HepG2 (cell line): ENCODE measurements at regions not wholly inside any gene's neighbourhood (a gene's known extent, or its start where the extent isn't known, plus 50 kb on each side); places are given as distances from the start of the nearest gene placed in this dataset.

Source experiments
- ATAC-seq: fragments of 200-7000 bp; cut with Tn5 transposase; 3 replicates; pipeline ENCODE4 v1.9.1; 2020; ENCODE audit warnings: mild to moderate bottlenecking, moderate library complexity
- BruUV-seq: library from RNA; stranded (reverse); fragments of 400-500 nt; replicated peaks from 2 replicates; lab custom pipeline; 2021; lab: Mats Ljungman, UMichigan
- CTCF ChIA-PET: fragments of 300-600 bp; formaldehyde crosslinking; extraction: SDS; loops from one replicate; lab custom pipeline; 2021; ENCODE audit warnings: low total read pairs, inconsistent platforms, low intra/inter-chr PET ratio; lab: Yijun Ruan, JAX
- POLR2A ChIA-PET: fragments of 350-600 bp; sonication (Branson Sonifier 250); formaldehyde crosslinking; loops from one replicate; lab custom pipeline; 2020; ENCODE audit warnings: antibody characterized with exemption, inconsistent platforms; lab: Yijun Ruan, JAX
- DNase-seq: peaks from one replicate; pipeline ENCODE4 v3.0.0-alpha.2; 2015; ENCODE audit warnings: low spot score
- FAIRE-seq: peaks from 3 replicates; lab custom pipeline; 2011; peaks lifted over from hg19 to GRCh38; lab: Jason Lieb, UNC
- H2AFZ ChIP-seq: one replicate; pipeline ENCODE4 v1.6.1; 2011; ENCODE audit warnings: low read length, inconsistent platforms
- H3K27ac ChIP-seq: fragments of 300-600 bp; 3 replicates; pipeline ENCODE4 v1.8.0; 2011; ENCODE audit warnings: mixed run types, mild to moderate bottlenecking, mixed read lengths, low read length, inconsistent platforms; ENCODE audit not compliant: insufficient read depth; ENCODE audit errors: extremely low read length
- H3K27me3 ChIP-seq, 2 experiments: fragments of 200-600 bp in 1 of 2; 2 replicates in 1 of 2; 3 replicates in 1 of 2; pipeline versions ENCODE4 v1.6.0 to v1.8.0; 2011; ENCODE audit warnings: low read length in 2 of 2, mild to moderate bottlenecking in 2 of 2, moderate library complexity in 2 of 2, inconsistent platforms in 1 of 2; ENCODE audit not compliant: insufficient read depth in 2 of 2, control insufficient read depth in 1 of 2
- H3K36me3 ChIP-seq, 2 experiments: fragments of 200-600 bp in 1 of 2; replicated peaks in 1 of 2; 2 replicates in 1 of 2; 3 replicates in 1 of 2; pipeline versions ENCODE4 v1.5.1 to v1.8.0; 2011; ENCODE audit warnings: low read length in 2 of 2, inconsistent platforms in 1 of 2; ENCODE audit not compliant: insufficient read depth in 2 of 2, control insufficient read depth in 1 of 2
- H3K4me1 ChIP-seq: 2 replicates; pipeline ENCODE4 v1.5.1; 2012; ENCODE audit warnings: low read length, inconsistent platforms; ENCODE audit not compliant: insufficient read depth
- H3K4me2 ChIP-seq: 2 replicates; pipeline ENCODE4 v1.6.0; 2011; ENCODE audit warnings: low read depth, low read length, inconsistent platforms
- H3K4me3 ChIP-seq, 3 experiments: fragments of 200-600 bp in 1 of 3; sonication (generic), shearing (Covaris generic) in 1 of 3; replicated peaks in 1 of 3; 2 replicates each; pipeline ENCODE4 v1.5.1; 2011 to 2016; ENCODE audit warnings: low read length in 3 of 3, inconsistent platforms in 2 of 3, low read depth in 2 of 3, mild to moderate bottlenecking in 2 of 3, control low read depth in 1 of 3, mixed read lengths in 1 of 3; ENCODE audit not compliant: insufficient read depth in 1 of 3
- H3K79me2 ChIP-seq: one replicate; pipeline ENCODE4 v1.6.1; 2011; ENCODE audit warnings: low read length, inconsistent platforms; ENCODE audit not compliant: insufficient read depth
- H3K9ac ChIP-seq: 2 replicates; pipeline ENCODE4 v1.6.0; 2011; ENCODE audit warnings: mild to moderate bottlenecking, low read depth, low read length, inconsistent platforms; ENCODE audit not compliant: insufficient read depth
- H3K9me3 ChIP-seq: 2 replicates; pipeline ENCODE4 v1.5.1; 2012; ENCODE audit warnings: mild to moderate bottlenecking, low read length
- H4K20me1 ChIP-seq: 2 replicates; pipeline ENCODE4 v1.6.0; 2011; ENCODE audit warnings: inconsistent platforms, mild to moderate bottlenecking, low read length, moderate library complexity; ENCODE audit not compliant: insufficient read depth
- AGO1 ChIP-seq: fragments of 200-400 bp; formaldehyde crosslinking; IDR thresholded peaks from 2 replicates; pipeline ENCODE4 v1.6.1; 2017; ENCODE audit warnings: mild to moderate bottlenecking, low read depth, low read length, moderate library complexity; ENCODE audit not compliant: poor library complexity, severe bottlenecking
- DMAP1 ChIP-seq: IDR thresholded peaks from 2 replicates; pipeline ENCODE4 v1.6.1; 2016
- DR1 ChIP-seq: sonication (generic); formaldehyde crosslinking; IDR thresholded peaks from 2 replicates; pipeline ENCODE4 v1.8.0; 2021; ENCODE audit warnings: mild to moderate bottlenecking, missing genetic modification reagents, inconsistent platforms
- EHMT2 ChIP-seq: fragments of 200-600 bp; sonication (generic); IDR thresholded peaks from 2 replicates; pipeline ENCODE4 v1.7.0; 2017; ENCODE audit warnings: antibody characterized with exemption, low read depth, low read length, borderline replicate concordance
- HNF4A ChIP-seq: sonication (generic); formaldehyde crosslinking; IDR thresholded peaks from 2 replicates; pipeline ENCODE4 v1.4.0; 2020; ENCODE audit warnings: missing genetic modification reagents
- RFX5 ChIP-seq: IDR thresholded peaks from 2 replicates; pipeline ENCODE4 v1.6.1; 2011; ENCODE audit warnings: low read depth, low read length, improper control_type of control experiment
- SAP130 ChIP-seq: IDR thresholded peaks from 2 replicates; pipeline ENCODE4 v1.6.1; 2016; ENCODE audit warnings: low read depth
- SIX1 ChIP-seq: sonication (generic); formaldehyde crosslinking; IDR thresholded peaks from 2 replicates; pipeline ENCODE4 v1.4.0; 2020; ENCODE audit warnings: missing genetic modification reagents, borderline replicate concordance
- TGIF2 ChIP-seq: IDR thresholded peaks from 2 replicates; pipeline ENCODE4 v1.6.1; 2016; ENCODE audit warnings: control low read depth, missing compliant biosample characterization
- TSC22D2 ChIP-seq: sonication (generic); formaldehyde crosslinking; IDR thresholded peaks from 2 replicates; pipeline ENCODE4 v1.5.1; 2020; ENCODE audit warnings: missing genetic modification reagents, mild to moderate bottlenecking, borderline replicate concordance
- ZFP37 ChIP-seq: sonication (generic); formaldehyde crosslinking; IDR thresholded peaks from 2 replicates; pipeline ENCODE4 v1.4.0; 2020; ENCODE audit warnings: missing genetic modification reagents, borderline replicate concordance
- ZNF235 ChIP-seq: sonication (generic); formaldehyde crosslinking; IDR thresholded peaks from 2 replicates; pipeline ENCODE4 v1.8.1; 2023; ENCODE audit warnings: mild to moderate bottlenecking, missing genetic modification reagents, borderline replicate concordance
- ZNF546 ChIP-seq: sonication (generic); formaldehyde crosslinking; conservative IDR thresholded peaks from 2 replicates; pipeline ENCODE4 v1.8.1; 2023; ENCODE audit warnings: mild to moderate bottlenecking, missing genetic modification reagents
- WGBS: methylation state at CpG from one replicate; pipeline ENCODE4 v1.1.6; 2017; ENCODE audit warnings: low lambda C conversion rate; 5-methylcytosine and 5-hydroxymethylcytosine counted together
- in situ Hi-C: cut with HindIII; loops from 2 replicates; pipeline ENCODE4 v1.10.0; 2017; ENCODE audit warnings: low pct_unique_long_range_greater_than_20kb; ENCODE audit not compliant: extremely low pct_ligation_motif_present
- intact Hi-C: fragments of 100-400 bp; cut with micrococcal nuclease; formaldehyde crosslinking; loops from one replicate; pipeline ENCODE4 v1.10.0; 2022; ENCODE audit not compliant: unreplicated experiment
- TF ChIP-seq, protein P1 (sequence below): sonication (generic); formaldehyde crosslinking; IDR thresholded peaks from 2 replicates; pipeline ENCODE4 v1.5.1; 2020; ENCODE audit warnings: missing genetic modification reagents, mild to moderate bottlenecking, borderline replicate concordance
- TF ChIP-seq, protein P2 (sequence below): sonication (generic); formaldehyde crosslinking; IDR thresholded peaks from 2 replicates; pipeline ENCODE4 v1.9.0; 2021; ENCODE audit warnings: missing genetic modification reagents, mild to moderate bottlenecking, borderline replicate concordance
- TF ChIP-seq, protein P3 (sequence below): sonication (generic); formaldehyde crosslinking; IDR thresholded peaks from 2 replicates; pipeline ENCODE4 v1.4.0; 2020; ENCODE audit warnings: mild to moderate bottlenecking, missing genetic modification reagents

DNA sequence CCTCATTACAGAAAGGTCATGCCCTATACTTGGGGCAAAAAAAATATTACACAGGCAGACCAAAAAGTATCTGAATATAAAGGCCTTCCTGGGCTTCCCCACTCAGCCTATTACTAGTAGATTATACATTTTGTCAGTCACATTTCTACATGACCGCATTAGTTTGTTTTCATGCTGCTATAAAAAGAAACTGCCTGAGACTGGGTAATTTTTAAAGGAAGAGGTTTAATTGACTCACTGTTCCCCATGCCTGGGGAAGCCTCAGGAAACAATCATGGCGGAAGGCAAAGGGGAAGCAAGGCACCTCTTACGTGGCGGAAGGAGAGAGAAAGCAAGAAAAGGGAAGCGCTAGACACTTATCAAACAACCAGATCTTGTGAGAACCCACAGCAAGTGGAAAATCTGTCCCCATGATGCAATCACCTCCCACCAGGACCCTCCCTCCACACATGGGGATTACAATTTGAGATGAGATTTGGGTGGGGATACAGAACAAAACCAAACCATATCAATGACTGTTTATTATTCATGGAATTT is 1312.0 kb downstream of the PCDH7 start:
- Histone ChIP-seq H3K9me3 (peaks cover 43% of the 10 kb centered on the region), H3K27me3 (no peaks in the 10 kb centered on the region), H3K4me1 (no peaks in the 10 kb centered on the region), H3K9ac (no peak overlapping the region), H3K4me2 (no peak overlapping the region), H3K36me3 (no peaks in the 10 kb centered on the region), H3K4me3 (no peak overlapping the region), H3K79me2 (no peaks in the 10 kb centered on the region), H4K20me1 (no peaks in the 10 kb centered on the region), H2AFZ (no peak overlapping the region), H3K27ac (no peak overlapping the region)
- BruUV-seq: no TSS peak
- no peak for TF ChIP-seq HNF4A (CRISPR knock-in tag)
- ChIA-PET POLR2A (no interaction called here), CTCF (no interaction called here)
- DNase-seq: no peak
- intact Hi-C loops: no loop called here
- 81% methylated on average over 5 of the region's 5 CpGs for WGBS
- in situ Hi-C loops: no loop called here
- no peak for FAIRE-seq
- ATAC-seq: no peak

DNA sequence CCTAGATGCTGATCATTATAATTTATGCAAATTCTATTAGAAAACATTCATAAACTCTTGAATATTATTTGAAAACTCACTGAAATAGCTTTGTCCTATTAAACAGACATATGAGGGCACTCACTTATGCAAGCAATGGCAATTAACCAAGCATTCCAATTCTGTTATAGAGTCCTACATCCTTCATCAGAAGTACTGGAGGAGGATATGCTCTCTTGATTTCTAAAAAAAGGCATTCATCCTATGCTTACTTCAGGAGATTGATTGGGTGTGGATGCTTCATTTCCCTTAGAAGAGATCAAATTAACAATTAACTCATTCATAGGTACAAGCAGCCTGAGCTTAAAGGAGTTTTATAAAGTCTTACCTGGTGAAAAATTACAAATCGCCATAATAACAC is 1317.2 kb downstream of the PCDH7 start:
- ChIA-PET CTCF (no interaction called here), POLR2A (no interaction called here)
- Histone ChIP-seq H3K4me3 (no peak overlapping the region), H3K79me2 (no peaks in the 10 kb centered on the region), H3K9ac (no peak overlapping the region), H3K27ac (no peak overlapping the region), H3K27me3 (no peaks in the 10 kb centered on the region; a peak in 1 of 5 replicates), H3K36me3 (no peaks in the 10 kb centered on the region), H2AFZ (no peak overlapping the region), H3K4me1 (no peaks in the 10 kb centered on the region), H3K9me3 (peaks cover 16% of the 10 kb centered on the region; the same call in 1 of the 2 replicates), H4K20me1 (no peaks in the 10 kb centered on the region), H3K4me2 (no peak overlapping the region)
- ATAC-seq (no peak), DNase-seq (no peak), FAIRE-seq (no peak)
- intact Hi-C loops (no loop called here), in situ Hi-C loops (no loop called here)
- TF ChIP-seq TSC22D2 (CRISPR knock-in tag): no peak
- TF ChIP-seq SAP130: no peak
- TF ChIP-seq, protein P1, sequence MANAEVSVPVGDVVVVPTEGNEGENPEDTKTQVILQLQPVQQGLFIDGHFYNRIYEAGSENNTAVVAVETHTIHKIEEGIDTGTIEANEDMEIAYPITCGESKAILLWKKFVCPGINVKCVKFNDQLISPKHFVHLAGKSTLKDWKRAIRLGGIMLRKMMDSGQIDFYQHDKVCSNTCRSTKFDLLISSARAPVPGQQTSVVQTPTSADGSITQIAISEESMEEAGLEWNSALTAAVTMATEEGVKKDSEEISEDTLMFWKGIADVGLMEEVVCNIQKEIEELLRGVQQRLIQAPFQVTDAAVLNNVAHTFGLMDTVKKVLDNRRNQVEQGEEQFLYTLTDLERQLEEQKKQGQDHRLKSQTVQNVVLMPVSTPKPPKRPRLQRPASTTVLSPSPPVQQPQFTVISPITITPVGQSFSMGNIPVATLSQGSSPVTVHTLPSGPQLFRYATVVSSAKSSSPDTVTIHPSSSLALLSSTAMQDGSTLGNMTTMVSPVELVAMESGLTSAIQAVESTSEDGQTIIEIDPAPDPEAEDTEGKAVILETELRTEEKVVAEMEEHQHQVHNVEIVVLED: no peak
- TF ChIP-seq EHMT2: no peak
- TF ChIP-seq RFX5: no peak
- no peak for TF ChIP-seq DMAP1 (CRISPR knock-in tag)
- no peak for TF ChIP-seq ZFP37 (CRISPR knock-in tag)
- TF ChIP-seq TGIF2 (CRISPR knock-in tag): no peak
- no peak for TF ChIP-seq ZNF235 (CRISPR knock-in tag)
- TF ChIP-seq SIX1 (CRISPR knock-in tag): no peak
- TF ChIP-seq AGO1: no peak
- TF ChIP-seq, protein P2, sequence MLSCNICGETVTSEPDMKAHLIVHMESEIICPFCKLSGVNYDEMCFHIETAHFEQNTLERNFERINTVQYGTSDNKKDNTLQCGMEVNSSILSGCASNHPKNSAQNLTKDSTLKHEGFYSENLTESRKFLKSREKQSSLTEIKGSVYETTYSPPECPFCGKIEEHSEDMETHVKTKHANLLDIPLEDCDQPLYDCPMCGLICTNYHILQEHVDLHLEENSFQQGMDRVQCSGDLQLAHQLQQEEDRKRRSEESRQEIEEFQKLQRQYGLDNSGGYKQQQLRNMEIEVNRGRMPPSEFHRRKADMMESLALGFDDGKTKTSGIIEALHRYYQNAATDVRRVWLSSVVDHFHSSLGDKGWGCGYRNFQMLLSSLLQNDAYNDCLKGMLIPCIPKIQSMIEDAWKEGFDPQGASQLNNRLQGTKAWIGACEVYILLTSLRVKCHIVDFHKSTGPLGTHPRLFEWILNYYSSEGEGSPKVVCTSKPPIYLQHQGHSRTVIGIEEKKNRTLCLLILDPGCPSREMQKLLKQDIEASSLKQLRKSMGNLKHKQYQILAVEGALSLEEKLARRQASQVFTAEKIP (CRISPR knock-in tag): no peak
- TF ChIP-seq DR1 (CRISPR knock-in tag): no peak
- no peak for TF ChIP-seq ZNF546 (CRISPR knock-in tag)
- TF ChIP-seq, protein P3, sequence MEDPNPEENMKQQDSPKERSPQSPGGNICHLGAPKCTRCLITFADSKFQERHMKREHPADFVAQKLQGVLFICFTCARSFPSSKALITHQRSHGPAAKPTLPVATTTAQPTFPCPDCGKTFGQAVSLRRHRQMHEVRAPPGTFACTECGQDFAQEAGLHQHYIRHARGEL (CRISPR knock-in tag): no peak
- no TSS peak for BruUV-seq
- 0% methylated on average over 1 of the region's 1 CpG for WGBS
